ENCODE measurements at regions not wholly inside any gene's neighbourhood (a gene's known extent, or its start where the extent isn't known, plus 50 kb on each side); places are given as distances from the start of the nearest gene placed in this dataset.

DNA sequence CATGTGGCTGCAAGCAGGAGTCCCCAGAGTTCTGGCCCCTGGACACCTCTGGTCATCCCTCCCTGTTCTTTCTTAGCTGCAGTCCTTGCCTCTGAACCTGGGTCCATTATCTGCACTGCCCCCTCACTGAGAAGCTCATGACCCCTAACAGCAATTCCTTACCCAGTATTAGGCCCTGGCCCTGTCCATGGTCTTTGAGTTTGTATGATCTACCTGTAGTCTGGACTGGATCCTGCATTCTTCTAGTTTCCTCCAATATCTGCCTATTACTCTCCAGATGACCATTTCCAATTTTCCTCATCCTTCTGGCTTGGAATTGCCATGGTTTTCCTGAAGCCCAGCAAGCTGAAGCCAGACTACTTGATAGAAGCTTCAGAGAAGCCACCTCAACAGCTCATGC is 302.4 kb upstream of the HS6ST1 start:
- H3K4me3 ChIP-seq (ENCODE audit: low read depth in 2 of 2, low read length in 1 of 2), result no peak overlapping the region
- peaks cover 0 to 2% of the 10 kb centered on the region in 2 experiments; a peak in 2 of 4 replicates for H3K4me1 ChIP-seq (ENCODE audit: control insufficient read depth in 1 of 2, insufficient read depth in 2 of 2, low read depth in 1 of 2, low read length in 1 of 2)
- no peak for DNase-seq
- POLR2A ChIA-PET, result no interaction called here
- no peaks in the 10 kb centered on the region for H3K36me3 ChIP-seq (replicated peaks in 1 of 2; ENCODE audit: control insufficient read depth in 1 of 2, insufficient read depth in 2 of 2, low read length in 1 of 2)
- no peak overlapping the region for H3K9ac ChIP-seq
- no peaks in the 10 kb centered on the region for H4K20me1 ChIP-seq (ENCODE audit: insufficient read depth)
- TF ChIP-seq NRF1 (IDR thresholded peaks at IDR 0.05; ENCODE audit: low read depth, low read length) (no peak), RFX5 (IDR thresholded peaks at IDR 0.05; ENCODE audit: low read length) (no peak), CHD2 (IDR thresholded peaks at IDR 0.05; ENCODE audit: low read length, partially characterized antibody) (no peak), GATA2 (CRISPR knock-in tag; IDR thresholded peaks at IDR 0.05) (no peak), FOSL2 (IDR thresholded peaks at IDR 0.05; ENCODE audit: borderline replicate concordance, low read depth) (no peak), FOXM1 (IDR thresholded peaks at IDR 0.05; ENCODE audit: low read depth) (no peak), TEAD4 (IDR thresholded peaks at IDR 0.05; ENCODE audit: borderline replicate concordance, insufficient read depth) (no peak), SMC3 (IDR thresholded peaks at IDR 0.05; ENCODE audit: low read depth, low read length) (no peak), JUND (IDR thresholded peaks at IDR 0.05) (no peak)
- TF ChIP-seq, protein P1, sequence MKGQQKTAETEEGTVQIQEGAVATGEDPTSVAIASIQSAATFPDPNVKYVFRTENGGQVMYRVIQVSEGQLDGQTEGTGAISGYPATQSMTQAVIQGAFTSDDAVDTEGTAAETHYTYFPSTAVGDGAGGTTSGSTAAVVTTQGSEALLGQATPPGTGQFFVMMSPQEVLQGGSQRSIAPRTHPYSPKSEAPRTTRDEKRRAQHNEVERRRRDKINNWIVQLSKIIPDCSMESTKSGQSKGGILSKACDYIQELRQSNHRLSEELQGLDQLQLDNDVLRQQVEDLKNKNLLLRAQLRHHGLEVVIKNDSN (IDR thresholded peaks at IDR 0.05; ENCODE audit: borderline replicate concordance, low read depth), result no peak
- TF ChIP-seq, protein P2, sequence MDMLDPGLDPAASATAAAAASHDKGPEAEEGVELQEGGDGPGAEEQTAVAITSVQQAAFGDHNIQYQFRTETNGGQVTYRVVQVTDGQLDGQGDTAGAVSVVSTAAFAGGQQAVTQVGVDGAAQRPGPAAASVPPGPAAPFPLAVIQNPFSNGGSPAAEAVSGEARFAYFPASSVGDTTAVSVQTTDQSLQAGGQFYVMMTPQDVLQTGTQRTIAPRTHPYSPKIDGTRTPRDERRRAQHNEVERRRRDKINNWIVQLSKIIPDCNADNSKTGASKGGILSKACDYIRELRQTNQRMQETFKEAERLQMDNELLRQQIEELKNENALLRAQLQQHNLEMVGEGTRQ (IDR thresholded peaks at IDR 0.05; ENCODE audit: borderline replicate concordance, low read depth, low read length), result no peak
- H3F3A ChIP-seq (replicated peaks; ENCODE audit: insufficient read depth), result no peaks in the 10 kb centered on the region
- CTCF ChIA-PET, result interaction anchor here (0.6 kb wide), 1 partner anchor 9 kb away, joined by 3 read pairs; no protein-coding TSS in a partner anchor
- H3K9me2 ChIP-seq, result no peaks in the 10 kb centered on the region
- no peaks in the 10 kb centered on the region for H3K9me3 ChIP-seq
- no peak overlapping the region for H2AFZ ChIP-seq (ENCODE audit: low read depth)
- H3K27me3 ChIP-seq (ENCODE audit: insufficient read depth), result no peaks in the 10 kb centered on the region
- no peak overlapping the region for H3K27ac ChIP-seq (ENCODE audit: low read depth in 2 of 2, low read length in 1 of 2)
- no peaks in the 10 kb centered on the region for H3K79me2 ChIP-seq (ENCODE audit: insufficient read depth)
- H3K4me2 ChIP-seq, result no peak overlapping the region

DNA sequence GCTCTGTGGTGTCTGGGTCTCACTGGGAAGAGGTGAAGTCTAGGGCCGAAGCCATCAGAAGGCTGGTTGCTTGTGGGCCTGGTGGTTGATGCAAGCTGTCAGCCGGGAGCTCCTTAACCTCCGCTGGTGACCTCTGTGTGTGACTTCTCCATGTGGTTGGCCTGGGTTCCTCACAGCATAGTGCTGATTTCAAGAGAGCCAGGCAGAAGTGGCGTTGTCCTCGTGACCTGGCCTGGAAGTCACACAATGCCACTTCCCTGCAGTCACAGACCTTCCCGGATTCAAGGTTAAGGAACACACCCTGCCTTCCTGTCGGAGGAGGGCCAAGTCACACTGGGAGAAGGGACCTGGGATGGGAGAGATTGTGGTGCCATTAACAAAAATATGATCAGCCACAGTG is 303.7 kb upstream of the HS6ST1 start:
- DNase-seq, result no peak
- CTCF ChIA-PET, result no interaction called here

More for the DNA sequence above, 303.7 kb upstream of the HS6ST1 start:
- Histone ChIP-seq H3F3A (replicated peaks; ENCODE audit: insufficient read depth) (no peaks in the 10 kb centered on the region), H3K27me3 (ENCODE audit: insufficient read depth) (no peaks in the 10 kb centered on the region), H3K36me3 (replicated peaks in 1 of 2; ENCODE audit: control insufficient read depth in 1 of 2, insufficient read depth in 2 of 2, low read length in 1 of 2) (no peaks in the 10 kb centered on the region), H3K9me2 (no peaks in the 10 kb centered on the region), H3K79me2 (ENCODE audit: insufficient read depth) (no peaks in the 10 kb centered on the region), H3K4me1 (ENCODE audit: control insufficient read depth in 1 of 2, insufficient read depth in 2 of 2, low read depth in 1 of 2, low read length in 1 of 2) (peaks cover 0 to 2% of the 10 kb centered on the region in 2 experiments; a peak in 2 of 4 replicates), H4K20me1 (ENCODE audit: insufficient read depth) (no peaks in the 10 kb centered on the region), H3K27ac (ENCODE audit: low read depth in 2 of 2, low read length in 1 of 2) (no peak overlapping the region), H2AFZ (ENCODE audit: low read depth) (no peak overlapping the region), H3K4me3 (ENCODE audit: low read depth in 2 of 2, low read length in 1 of 2) (no peak overlapping the region), H3K9me3 (no peaks in the 10 kb centered on the region), H3K9ac (no peak overlapping the region), H3K4me2 (no peak overlapping the region)
- no peak for TF ChIP-seq PBX3 (IDR thresholded peaks at IDR 0.05)
- no peak for TF ChIP-seq FOXJ3 (CRISPR knock-in tag; IDR thresholded peaks at IDR 0.05)
- TF ChIP-seq, protein P2 (IDR thresholded peaks at IDR 0.05; ENCODE audit: borderline replicate concordance, low read depth, low read length), result no peak
- no peak for TF ChIP-seq TEAD4 (IDR thresholded peaks at IDR 0.05; ENCODE audit: borderline replicate concordance, insufficient read depth)
- no peak for TF ChIP-seq EP300 (IDR thresholded peaks at IDR 0.05; ENCODE audit: borderline replicate concordance in 1 of 2, low read depth in 1 of 2, low read length in 1 of 2)
- no peak for TF ChIP-seq JUND (IDR thresholded peaks at IDR 0.05)
- TF ChIP-seq RAD21 (IDR thresholded peaks at IDR 0.05; ENCODE audit: low read length), result no peak
- TF ChIP-seq CHD2 (IDR thresholded peaks at IDR 0.05; ENCODE audit: low read length, partially characterized antibody), result no peak
- no peak for TF ChIP-seq CTCF (IDR thresholded peaks at IDR 0.05)
- TF ChIP-seq TCF12 (IDR thresholded peaks at IDR 0.05), result no peak
- no peak for TF ChIP-seq SMC3 (IDR thresholded peaks at IDR 0.05; ENCODE audit: low read depth, low read length)
- TF ChIP-seq NFIC (IDR thresholded peaks at IDR 0.05; ENCODE audit: borderline replicate concordance), result no peak
- TF ChIP-seq MAX (IDR thresholded peaks at IDR 0.05; ENCODE audit: low read depth), result no peak
- TF ChIP-seq FOSL2 (IDR thresholded peaks at IDR 0.05; ENCODE audit: borderline replicate concordance, low read depth), result no peak
- no peak for TF ChIP-seq RCOR1 (IDR thresholded peaks at IDR 0.05; ENCODE audit: low read length)
- TF ChIP-seq FOXM1 (IDR thresholded peaks at IDR 0.05; ENCODE audit: low read depth), result no peak
- POLR2A ChIA-PET, result no interaction called here
- WGBS (ENCODE audit: low lambda C conversion rate), result 52% methylated on average over 3 of the region's 7 CpGs

All from SK-N-SH (cell line).